AG04449 (cell line): ENCODE measurements at regions not wholly inside any gene's neighbourhood (a gene's known extent, or its start where the extent isn't known, plus 50 kb on each side); places are given as distances from the start of the nearest gene placed in this dataset.

Experiments
- CTCF ChIA-PET: fragments of 350-600 bp; formaldehyde crosslinking; extraction: SDS; loops from one replicate; lab custom pipeline; 2021; ENCODE audit warnings: antibody characterized with exemption; lab: Yijun Ruan, JAX
- POLR2A ChIA-PET: fragments of 400-600, 350-600 bp; formaldehyde crosslinking; extraction: SDS; loops from one replicate; lab custom pipeline; 2020; ENCODE audit warnings: antibody characterized with exemption, inconsistent platforms; lab: Yijun Ruan, JAX
- DNase-seq: peaks from one replicate; pipeline ENCODE4 v3.0.0-alpha.2; 2010; ENCODE audit warnings: low read depth, low spot score
- H3K4me3 ChIP-seq: 2 replicates; pipeline ENCODE4 v1.5.1; 2011; ENCODE audit warnings: low read depth, mild to moderate bottlenecking, control low read depth, low read length
- TF ChIP-seq, protein P1 (sequence below): IDR thresholded peaks from one replicate; pipeline ENCODE4 v1.5.1; 2011; ENCODE audit warnings: mild to moderate bottlenecking, moderate library complexity, low read length, control low read depth, inconsistent platforms; ENCODE audit not compliant: insufficient read depth; ENCODE audit errors: missing control alignments

DNA sequence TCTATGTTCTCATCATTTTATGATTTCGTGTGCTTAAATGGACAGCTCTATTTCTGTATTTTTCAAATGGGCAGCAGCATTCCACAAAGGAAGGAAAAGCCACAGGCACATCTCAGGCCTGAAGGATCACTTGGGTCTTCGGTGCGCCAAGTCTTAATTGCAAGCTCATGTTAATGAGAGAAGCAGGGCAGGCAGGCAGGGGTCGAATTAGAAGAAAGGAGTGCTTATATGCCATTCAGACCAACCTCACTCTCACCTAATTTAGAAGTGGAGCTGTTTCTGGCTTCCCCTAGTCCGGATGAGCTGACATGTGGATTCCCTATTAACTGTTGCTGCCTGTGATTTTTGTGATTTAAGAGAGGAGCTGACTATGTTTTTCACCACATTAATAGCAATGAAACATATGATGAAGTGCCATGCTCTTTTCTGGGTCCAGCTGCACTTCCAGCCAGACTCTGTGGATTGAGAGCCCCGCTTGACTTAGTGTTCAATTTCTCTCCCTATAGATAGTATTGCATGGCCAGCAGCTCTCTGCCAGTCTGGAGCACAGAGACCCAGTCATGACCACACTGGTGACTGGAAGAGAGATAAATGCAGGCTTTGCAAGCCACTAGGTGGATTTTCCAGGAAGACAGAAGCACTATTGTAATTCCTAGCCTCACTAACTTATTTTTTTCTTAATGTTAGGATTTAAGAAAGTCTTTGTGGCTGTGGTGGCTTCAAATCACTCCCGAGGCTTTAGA lies 373.9 kb upstream of the FAT3 start:
- CTCF ChIA-PET = no interaction called here

DNA sequence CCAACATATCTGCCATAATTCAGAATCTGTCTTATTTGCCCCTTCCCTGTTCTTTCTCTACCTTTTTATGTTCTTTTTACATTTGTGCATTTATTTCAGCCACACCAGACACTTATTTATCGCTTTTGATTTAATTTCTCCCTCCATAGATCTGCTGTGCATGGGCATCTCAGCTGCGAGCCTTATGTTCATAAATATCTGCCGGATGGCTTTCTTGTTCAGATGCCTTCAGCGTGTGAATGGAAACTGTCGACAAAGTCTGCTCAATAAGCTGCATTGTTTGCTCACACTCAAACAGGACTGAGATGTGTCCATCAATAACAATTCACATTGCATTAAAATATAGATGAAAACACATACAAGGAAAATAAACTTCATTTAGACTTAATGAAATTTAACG lies 374.6 kb upstream of the FAT3 start:
- no peak overlapping the region for H3K4me3 ChIP-seq
- CTCF ChIA-PET = no interaction called here
- no peak for DNase-seq
- POLR2A ChIA-PET = no interaction called here
- TF ChIP-seq, protein P1, sequence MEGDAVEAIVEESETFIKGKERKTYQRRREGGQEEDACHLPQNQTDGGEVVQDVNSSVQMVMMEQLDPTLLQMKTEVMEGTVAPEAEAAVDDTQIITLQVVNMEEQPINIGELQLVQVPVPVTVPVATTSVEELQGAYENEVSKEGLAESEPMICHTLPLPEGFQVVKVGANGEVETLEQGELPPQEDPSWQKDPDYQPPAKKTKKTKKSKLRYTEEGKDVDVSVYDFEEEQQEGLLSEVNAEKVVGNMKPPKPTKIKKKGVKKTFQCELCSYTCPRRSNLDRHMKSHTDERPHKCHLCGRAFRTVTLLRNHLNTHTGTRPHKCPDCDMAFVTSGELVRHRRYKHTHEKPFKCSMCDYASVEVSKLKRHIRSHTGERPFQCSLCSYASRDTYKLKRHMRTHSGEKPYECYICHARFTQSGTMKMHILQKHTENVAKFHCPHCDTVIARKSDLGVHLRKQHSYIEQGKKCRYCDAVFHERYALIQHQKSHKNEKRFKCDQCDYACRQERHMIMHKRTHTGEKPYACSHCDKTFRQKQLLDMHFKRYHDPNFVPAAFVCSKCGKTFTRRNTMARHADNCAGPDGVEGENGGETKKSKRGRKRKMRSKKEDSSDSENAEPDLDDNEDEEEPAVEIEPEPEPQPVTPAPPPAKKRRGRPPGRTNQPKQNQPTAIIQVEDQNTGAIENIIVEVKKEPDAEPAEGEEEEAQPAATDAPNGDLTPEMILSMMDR = no peak

More for the DNA sequence above, 373.9 kb upstream of the FAT3 start:
- TF ChIP-seq, protein P1 = no peak
- POLR2A ChIA-PET = no interaction called here
- no peak overlapping the region for H3K4me3 ChIP-seq
- DNase-seq = no peak

DNA sequence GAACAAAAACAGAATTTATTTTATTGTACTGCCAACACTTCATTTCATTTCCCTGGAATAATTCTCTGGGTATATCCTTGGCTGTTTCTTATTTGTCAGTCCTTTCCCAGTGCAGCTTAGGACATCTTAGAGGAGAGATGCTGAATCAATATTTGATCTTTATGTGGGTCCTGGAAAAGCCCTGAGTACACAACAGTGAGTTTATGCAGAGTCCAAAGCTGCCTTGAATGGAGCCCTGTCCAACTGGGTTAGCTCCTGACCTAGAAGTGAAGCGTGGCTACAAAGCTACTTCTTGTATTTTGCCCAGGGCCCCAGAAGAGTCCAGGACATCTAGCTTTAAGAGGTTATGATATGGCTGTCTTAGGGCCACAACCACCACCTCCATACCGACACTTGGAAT lies 378.0 kb upstream of the FAT3 start:
- CTCF ChIA-PET = no interaction called here
- H3K4me3 ChIP-seq = no peak overlapping the region
- POLR2A ChIA-PET = no interaction called here
- TF ChIP-seq, protein P1 = no peak
- no peak for DNase-seq

DNA sequence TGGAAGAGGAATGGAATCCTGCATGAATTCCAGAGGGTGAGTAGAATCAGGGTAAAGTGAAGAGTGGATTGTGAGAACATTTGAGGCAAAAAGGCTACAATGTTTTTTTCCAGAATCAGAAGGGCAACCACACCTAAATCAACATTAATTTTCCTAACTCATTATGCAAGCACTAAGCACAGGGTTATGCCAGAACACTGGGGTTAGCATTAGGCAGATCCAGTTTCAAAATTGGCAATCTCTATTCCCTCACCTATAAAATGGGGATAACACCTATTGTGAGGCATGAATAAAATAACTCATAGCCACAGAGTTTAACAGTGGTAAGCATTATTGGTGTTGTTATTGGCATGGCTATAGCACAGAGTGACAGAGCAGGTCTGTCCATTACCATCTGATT lies 378.6 kb upstream of the FAT3 start:
- TF ChIP-seq, protein P1 = no peak
- ChIA-PET CTCF (no interaction called here), POLR2A (no interaction called here)
- DNase-seq = no peak
- no peak overlapping the region for H3K4me3 ChIP-seq

DNA sequence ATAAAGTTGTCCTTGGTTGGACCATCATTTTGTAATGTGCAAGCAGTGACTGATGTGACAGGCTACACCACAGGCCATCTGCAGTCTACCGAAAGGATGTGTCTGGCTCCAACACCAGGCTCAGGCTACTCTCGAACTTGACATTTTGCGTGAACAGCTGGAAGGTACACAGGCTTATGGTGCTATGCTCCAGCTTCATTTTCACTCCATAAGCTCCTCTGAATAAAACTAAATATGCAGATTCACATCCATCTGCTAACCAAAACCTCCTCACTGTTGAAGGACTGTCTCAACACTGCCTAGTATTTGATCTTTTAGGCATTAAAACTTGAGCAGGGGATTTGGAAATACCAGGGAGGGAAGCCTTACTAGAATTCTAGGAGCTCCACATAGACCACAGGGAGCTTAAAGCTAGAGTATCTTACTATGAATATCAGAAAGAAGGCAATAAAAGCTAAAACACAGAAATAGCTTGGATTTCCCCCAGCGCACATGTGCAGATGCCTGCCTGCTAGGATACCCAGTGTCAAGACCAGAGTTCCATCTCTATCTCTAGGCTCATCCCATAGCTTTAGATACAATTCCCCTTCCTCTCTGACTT lies 383.9 kb upstream of the FAT3 start:
- no peak for DNase-seq
- H3K4me3 ChIP-seq = no peak overlapping the region
- ChIA-PET CTCF (no interaction called here), POLR2A (no interaction called here)
- TF ChIP-seq, protein P1 = no peak

DNA sequence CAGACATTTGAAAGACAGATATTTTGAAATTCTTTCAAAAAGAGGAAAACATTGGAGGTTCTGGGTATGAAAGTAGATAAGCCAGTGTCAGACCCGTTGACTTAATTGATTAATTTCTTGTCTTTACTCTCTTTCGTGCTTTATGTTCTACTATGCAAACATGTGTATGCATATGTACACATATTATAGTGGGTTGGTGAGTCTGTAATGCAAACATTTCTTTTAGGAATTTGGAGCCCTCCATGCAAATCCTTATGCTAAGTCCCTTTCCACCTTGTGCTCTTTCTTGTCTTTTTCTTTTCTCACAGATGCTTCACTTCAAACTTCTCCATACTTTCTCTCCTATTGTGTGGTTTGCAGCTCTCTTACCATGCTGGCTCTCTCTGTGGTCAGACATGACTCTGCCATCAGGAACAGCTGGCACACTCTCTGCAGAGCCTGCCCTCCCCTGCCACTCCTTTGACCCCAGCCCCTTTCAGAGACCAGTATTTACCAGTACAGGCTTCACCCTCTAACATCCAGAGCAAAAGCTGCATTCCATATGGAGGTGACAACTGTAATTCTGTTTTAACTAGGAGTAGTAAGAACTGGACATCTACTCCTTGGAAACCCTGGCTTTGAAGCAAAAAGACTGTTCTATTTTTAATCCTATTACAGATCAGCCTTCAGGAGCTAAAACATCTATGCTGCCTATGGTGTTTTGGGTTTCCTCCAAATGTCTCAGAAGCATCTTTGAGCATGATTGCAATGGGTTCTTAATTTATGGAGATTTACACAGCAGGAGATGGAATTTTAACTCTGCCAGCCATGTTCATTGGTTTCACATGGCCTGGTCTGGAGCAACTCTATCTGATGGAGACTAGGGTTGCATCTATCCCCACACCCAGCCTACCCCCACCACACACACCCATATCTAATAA lies 386.9 kb upstream of the FAT3 start:
- DNase-seq = no peak
- CTCF ChIA-PET = no interaction called here
- no peak overlapping the region for H3K4me3 ChIP-seq
- TF ChIP-seq, protein P1 = no peak
- POLR2A ChIA-PET = no interaction called here
